NT2/D1 (cell line): ENCODE measurements at regions not wholly inside any gene's neighbourhood (a gene's known extent, or its start where the extent isn't known, plus 50 kb on each side); places are given as distances from the start of the nearest gene placed in this dataset.

Experiments used
- SUZ12 ChIP-seq: IDR thresholded peaks from 2 replicates; pipeline ENCODE4 v1.6.1; 2011; ENCODE audit not compliant: insufficient read length, insufficient read depth; ENCODE audit errors: extremely low read depth
- YY1 ChIP-seq: IDR thresholded peaks from 2 replicates; pipeline ENCODE4 v1.6.1; 2011; ENCODE audit not compliant: insufficient read length, insufficient read depth
- ZNF274 ChIP-seq: IDR thresholded peaks from 2 replicates; pipeline ENCODE4 v1.6.1; 2011; ENCODE audit warnings: mild to moderate bottlenecking, low read depth, low read length

GRCh38 chr1:199205740-199206441 is 567.1 kb downstream of the PTPRC start:
- TF ChIP-seq SUZ12: no peak
- TF ChIP-seq ZNF274: no peak
- no peak for TF ChIP-seq YY1
